ENCODE measurements at regions not wholly inside any gene's neighbourhood (a gene's known extent, or its start where the extent isn't known, plus 50 kb on each side); places are given as distances from the start of the nearest gene placed in this dataset.

GRCh38 chr11:15909937-15910598 lies 446.3 kb downstream of the SOX6 start:
- 0 out of 2 replicates have a peak, but pooled peaks cover 5% of the 10 kb centered on the region for H3K9me3 Mint-ChIP-seq
- no peak overlapping the region for H3K4me3 Mint-ChIP-seq
- H3K27me3 Mint-ChIP-seq (ENCODE audit: insufficient read depth) = peaks cover 3% of the 10 kb centered on the region; the same call in 1 of the 2 replicates
- H3K36me3 Mint-ChIP-seq (ENCODE audit: low read depth) = 0 out of 2 replicates have a peak, but pooled peaks cover 5% of the 10 kb centered on the region
- no peaks in the 10 kb centered on the region for H3K4me1 Mint-ChIP-seq (ENCODE audit: low read depth)
- H3K27ac Mint-ChIP-seq = no peak overlapping the region
- DNase-seq = no peak
- TF ChIP-seq CTCF (IDR thresholded peaks at IDR 0.05) = no peak

GRCh38 chr11:15910761-15911160 lies 445.6 kb downstream of the SOX6 start:
- no peak overlapping the region for H3K27ac Mint-ChIP-seq
- TF ChIP-seq CTCF (IDR thresholded peaks at IDR 0.05) = no peak

GRCh38 chr11:15911377-15912044 lies 444.8 kb downstream of the SOX6 start:
- TF ChIP-seq CTCF (IDR thresholded peaks at IDR 0.05) = no peak
- DNase-seq = no peak
- Mint-ChIP-seq H3K4me3 (no peak overlapping the region), H3K36me3 (ENCODE audit: low read depth) (0 out of 2 replicates have a peak, but pooled peaks cover 5% of the 10 kb centered on the region), H3K27ac (no peak overlapping the region), H3K27me3 (ENCODE audit: insufficient read depth) (peaks cover 3% of the 10 kb centered on the region; the same call in 1 of the 2 replicates), H3K4me1 (ENCODE audit: low read depth) (no peaks in the 10 kb centered on the region), H3K9me3 (0 out of 2 replicates have a peak, but pooled peaks cover 5% of the 10 kb centered on the region)

More at GRCh38 chr11:15910761-15911160, 445.6 kb downstream of the SOX6 start:
- Mint-ChIP-seq H3K4me3 (no peak overlapping the region), H3K9me3 (0 out of 2 replicates have a peak, but pooled peaks cover 5% of the 10 kb centered on the region), H3K36me3 (ENCODE audit: low read depth) (0 out of 2 replicates have a peak, but pooled peaks cover 5% of the 10 kb centered on the region), H3K4me1 (ENCODE audit: low read depth) (no peaks in the 10 kb centered on the region), H3K27me3 (ENCODE audit: insufficient read depth) (peaks cover 3% of the 10 kb centered on the region; the same call in 1 of the 2 replicates)
- no peak for DNase-seq

GRCh38 chr11:15912291-15912690 lies 444.1 kb downstream of the SOX6 start:
- Mint-ChIP-seq H3K27me3 (ENCODE audit: insufficient read depth) (peaks cover 3% of the 10 kb centered on the region; the same call in 1 of the 2 replicates), H3K27ac (no peak overlapping the region), H3K36me3 (ENCODE audit: low read depth) (0 out of 2 replicates have a peak, but pooled peaks cover 5% of the 10 kb centered on the region), H3K4me3 (no peak overlapping the region), H3K4me1 (ENCODE audit: low read depth) (no peaks in the 10 kb centered on the region), H3K9me3 (0 out of 2 replicates have a peak, but pooled peaks cover 5% of the 10 kb centered on the region)
- DNase-seq = no peak
- TF ChIP-seq CTCF (IDR thresholded peaks at IDR 0.05) = no peak

GRCh38 chr11:15912825-15913224 lies 443.5 kb downstream of the SOX6 start:
- no peak for TF ChIP-seq CTCF (IDR thresholded peaks at IDR 0.05)
- 0 out of 2 replicates have a peak, but pooled peaks cover 5% of the 10 kb centered on the region for H3K36me3 Mint-ChIP-seq (ENCODE audit: low read depth)
- 0 out of 2 replicates have a peak, but pooled peaks cover 5% of the 10 kb centered on the region for H3K9me3 Mint-ChIP-seq
- H3K4me1 Mint-ChIP-seq (ENCODE audit: low read depth) = no peaks in the 10 kb centered on the region
- no peak for DNase-seq
- peaks cover 3% of the 10 kb centered on the region; the same call in 1 of the 2 replicates for H3K27me3 Mint-ChIP-seq (ENCODE audit: insufficient read depth)
- H3K27ac Mint-ChIP-seq = no peak overlapping the region
- H3K4me3 Mint-ChIP-seq = no peak overlapping the region

Data from HFFc6 (cell line).